Right cardiac atrium (tissue), 5 donors: ENCODE measurements at regions not wholly inside any gene's neighbourhood (a gene's known extent, or its start where the extent isn't known, plus 50 kb on each side); places are given as distances from the start of the nearest gene placed in this dataset.
"Not testable (repeated sequence)": the region's sequence is repeated elsewhere in the genome, so short reads cannot be mapped to it uniquely, and the experiment has no call there.

Experiments
- ATAC-seq, 2 donors: fragments of 200-7000 bp; cut with Tn5 transposase; one replicate each; pipeline versions ENCODE4 v1.8.0 to v1.9.1; 2020; ENCODE audit warnings: moderate library complexity in 2 of 2, mild to moderate bottlenecking in 1 of 2
- DNase-seq, 3 donors: peaks; one replicate each; pipeline ENCODE4 v3.0.0-alpha.2; 2020
- H3K27ac ChIP-seq: one replicate; pipeline ENCODE4 v1.5.1; 2013; ENCODE audit warnings: mild to moderate bottlenecking, low read length, control low read depth, moderate library complexity
- H3K27me3 ChIP-seq: one replicate; pipeline ENCODE4 v1.6.1; 2013; ENCODE audit not compliant: control insufficient read depth, insufficient read depth
- H3K4me1 ChIP-seq: one replicate; pipeline ENCODE4 v1.6.1; 2013; ENCODE audit warnings: low read length; ENCODE audit not compliant: control insufficient read depth, insufficient read depth
- H3K4me3 ChIP-seq: one replicate; pipeline ENCODE4 v1.5.1; 2013; ENCODE audit warnings: low read length, control low read depth
- H3K9me3 ChIP-seq: one replicate; pipeline ENCODE4 v1.6.1; 2013; ENCODE audit warnings: low read length; ENCODE audit not compliant: control insufficient read depth
- WGBS: extraction: QIAGEN DNeasy Blood & Tissue Kit; methylation state at CpG from one replicate; pipeline ENCODE4 v1.1.7; 2013; 5-methylcytosine and 5-hydroxymethylcytosine counted together
- intact Hi-C, 4 donors: fragments of 100-400 bp; cut with DNase I; formaldehyde crosslinking; loops; one replicate each; pipeline versions ENCODE4 v1.11.0 to v1.14.0; 2022 to 2023
- donor health status: healthy with polysubstance abuse.
- donor health status: DM: no; HTN: yes; CAD: no.
- donor health status: DM: no; HTN: no; CAD: no.
- donor health status: DM: no; HTN: yes; CAD: no; lungs with severe emphysema.
- donor health status: DM: yes; HTN: yes; CAD: no.

GRCh38 chr6:154614641-154615040 lies 104.2 kb upstream of the CNKSR3 start:
- DNase-seq (peak in 1 of 3 donors; percentile 50), ATAC-seq (peak; percentile 45 to 47)
- WGBS: 52% methylated on average over 4 of the region's 4 CpGs
- H3K4me3 ChIP-seq: no peak overlapping the region
- H3K27ac ChIP-seq: no peak overlapping the region
- intact Hi-C loops: no loop called here
- H3K27me3 ChIP-seq: no peaks in the 10 kb centered on the region
- no peaks in the 10 kb centered on the region for H3K4me1 ChIP-seq
- H3K9me3 ChIP-seq: no peaks in the 10 kb centered on the region

- intact Hi-C loops: no loop called here
These were observed 105.1 kb upstream of the CNKSR3 start for GRCh38 chr6:154615483-154616025.

GRCh38 chr6:154617175-154617574 lies 106.7 kb upstream of the CNKSR3 start:
- 94% methylated on average over 2 of the region's 2 CpGs for WGBS
- intact Hi-C loops: no loop called here

More at GRCh38 chr6:154615483-154616025, 105.1 kb upstream of the CNKSR3 start:
- peak; percentile 84 to 87 for ATAC-seq
- peak; percentile 80 to 88 (median 81) for DNase-seq
- H3K27ac ChIP-seq: no peak overlapping the region
- WGBS: 52% methylated on average over 16 of the region's 16 CpGs
- H3K4me1 ChIP-seq: no peaks in the 10 kb centered on the region
- no peak overlapping the region for H3K4me3 ChIP-seq
- no peaks in the 10 kb centered on the region for H3K27me3 ChIP-seq
- H3K9me3 ChIP-seq: no peaks in the 10 kb centered on the region

GRCh38 chr6:154619146-154619545 lies 108.7 kb upstream of the CNKSR3 start:
- Histone ChIP-seq H3K27me3 (no peaks in the 10 kb centered on the region), H3K4me1 (no peaks in the 10 kb centered on the region), H3K4me3 (no peak overlapping the region), H3K27ac (no peak overlapping the region), H3K9me3 (no peaks in the 10 kb centered on the region)
- WGBS: 83% methylated on average over 5 of the region's 5 CpGs
- ATAC-seq: no peak
- intact Hi-C loops: no loop called here
- DNase-seq: no peak

More at GRCh38 chr6:154617175-154617574, 106.7 kb upstream of the CNKSR3 start:
- Histone ChIP-seq H3K27me3 (no peaks in the 10 kb centered on the region), H3K4me1 (no peaks in the 10 kb centered on the region), H3K9me3 (no peaks in the 10 kb centered on the region), H3K27ac (no peak overlapping the region), H3K4me3 (no peak overlapping the region)
- ATAC-seq (no peak), DNase-seq (no peak)

GRCh38 chr6:154621686-154622085 lies 111.2 kb upstream of the CNKSR3 start:
- H3K4me3 ChIP-seq: no peak overlapping the region
- H3K4me1 ChIP-seq: no peaks in the 10 kb centered on the region
- no peaks in the 10 kb centered on the region for H3K27me3 ChIP-seq
- no peak for DNase-seq
- WGBS: 74% methylated on average over 4 of the region's 4 CpGs
- ATAC-seq: no peak
- H3K27ac ChIP-seq: no peak overlapping the region
- no peaks in the 10 kb centered on the region for H3K9me3 ChIP-seq
- intact Hi-C loops: no loop called here

- 94% methylated on average over 3 of the region's 3 CpGs for WGBS
- H3K4me1 ChIP-seq: no peaks in the 10 kb centered on the region
- no peaks in the 10 kb centered on the region for H3K9me3 ChIP-seq
- no peaks in the 10 kb centered on the region for H3K27me3 ChIP-seq
- H3K27ac ChIP-seq: no peak overlapping the region
- H3K4me3 ChIP-seq: no peak overlapping the region
- DNase-seq: peak in 1 of 3 donors; percentile 21
- intact Hi-C loops: no loop called here
- ATAC-seq: no peak
These were observed 110.4 kb upstream of the SCAF8 start for GRCh38 chr6:154622618-154623336.

GRCh38 chr6:154623391-154623790 lies 109.8 kb upstream of the SCAF8 start:
- DNase-seq (no peak), ATAC-seq (no peak)
- H3K27me3 ChIP-seq: no peaks in the 10 kb centered on the region
- intact Hi-C loops: no loop called here
- H3K4me1 ChIP-seq: no peaks in the 10 kb centered on the region
- no peak overlapping the region for H3K27ac ChIP-seq
- WGBS: 89% methylated on average over 6 of the region's 6 CpGs
- H3K4me3 ChIP-seq: no peak overlapping the region
- H3K9me3 ChIP-seq: no peaks in the 10 kb centered on the region

- no peaks in the 10 kb centered on the region for H3K27me3 ChIP-seq
- no peak overlapping the region for H3K4me3 ChIP-seq
- intact Hi-C loops: no loop called here
- no peak overlapping the region for H3K27ac ChIP-seq
- no peaks in the 10 kb centered on the region for H3K4me1 ChIP-seq
- DNase-seq (no peak), ATAC-seq (peak in 1 of 2 donors; percentile 25)
- no peaks in the 10 kb centered on the region for H3K9me3 ChIP-seq
- 78% methylated on average over 6 of the region's 6 CpGs for WGBS
These were observed 109.1 kb upstream of the SCAF8 start for GRCh38 chr6:154624038-154624599.

GRCh38 chr6:154624727-154625126 lies 108.5 kb upstream of the SCAF8 start:
- H3K9me3 ChIP-seq, DNase-seq, H3K4me1 ChIP-seq, intact Hi-C loops, H3K4me3 ChIP-seq, H3K27me3 ChIP-seq, ATAC-seq, H3K27ac ChIP-seq: not testable (repeated sequence)
- 84% methylated on average over 2 of the region's 2 CpGs for WGBS

GRCh38 chr6:154625721-154626120 lies 107.5 kb upstream of the SCAF8 start:
- H3K27ac ChIP-seq: no peak overlapping the region
- no peaks in the 10 kb centered on the region for H3K27me3 ChIP-seq
- no peak overlapping the region for H3K4me3 ChIP-seq
- intact Hi-C loops: no loop called here
- ATAC-seq (no peak), DNase-seq (no peak)
- no peaks in the 10 kb centered on the region for H3K4me1 ChIP-seq
- no peaks in the 10 kb centered on the region for H3K9me3 ChIP-seq
- 59% methylated on average over 3 of the region's 3 CpGs for WGBS

GRCh38 chr6:154629127-154629526 lies 104.1 kb upstream of the SCAF8 start:
- no peaks in the 10 kb centered on the region for H3K27me3 ChIP-seq
- ATAC-seq: no peak
- no peaks in the 10 kb centered on the region for H3K4me1 ChIP-seq
- no peak overlapping the region for H3K4me3 ChIP-seq
- H3K27ac ChIP-seq: no peak overlapping the region
- H3K9me3 ChIP-seq: no peaks in the 10 kb centered on the region
- intact Hi-C loops: no loop called here
- DNase-seq: no peak
- WGBS: 96% methylated on average over 1 of the region's 1 CpG
